ENCODE measurements at regions not wholly inside any gene's neighbourhood (a gene's known extent, or its start where the extent isn't known, plus 50 kb on each side); places are given as distances from the start of the nearest gene placed in this dataset.

DNA sequence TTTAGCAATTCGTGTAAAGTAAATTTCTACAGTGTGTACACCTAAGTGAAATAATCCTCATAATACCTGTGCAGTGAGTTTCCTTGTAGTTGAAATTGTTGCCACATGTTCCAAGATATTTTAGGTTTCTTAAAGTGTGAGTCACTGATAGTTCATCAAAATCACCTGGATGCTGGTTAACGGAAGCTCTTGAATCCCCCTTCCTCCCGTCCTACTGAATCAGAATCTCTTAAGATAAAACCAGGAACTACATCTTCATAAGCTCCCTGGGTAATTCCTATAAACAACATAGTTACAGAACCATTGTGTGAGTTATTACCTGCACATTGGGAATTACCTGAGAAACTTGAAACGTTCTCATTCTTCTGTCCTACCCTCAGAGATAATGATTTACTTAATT, 197.4 kb upstream of the HS3ST1 start:
- Histone ChIP-seq H3K4me1 (ENCODE audit: insufficient read depth, low read length) (no peaks in the 10 kb centered on the region), H3K27me3 (ENCODE audit: insufficient read depth, low read length) (no peaks in the 10 kb centered on the region), H3K9me3 (ENCODE audit: low read length) (no peaks in the 10 kb centered on the region), H2AFZ (ENCODE audit: low read depth, low read length) (no peak overlapping the region), H3K4me3 (ENCODE audit: low read length) (no peak overlapping the region), H3K36me3 (ENCODE audit: insufficient read depth, low read length) (no peaks in the 10 kb centered on the region)

DNA sequence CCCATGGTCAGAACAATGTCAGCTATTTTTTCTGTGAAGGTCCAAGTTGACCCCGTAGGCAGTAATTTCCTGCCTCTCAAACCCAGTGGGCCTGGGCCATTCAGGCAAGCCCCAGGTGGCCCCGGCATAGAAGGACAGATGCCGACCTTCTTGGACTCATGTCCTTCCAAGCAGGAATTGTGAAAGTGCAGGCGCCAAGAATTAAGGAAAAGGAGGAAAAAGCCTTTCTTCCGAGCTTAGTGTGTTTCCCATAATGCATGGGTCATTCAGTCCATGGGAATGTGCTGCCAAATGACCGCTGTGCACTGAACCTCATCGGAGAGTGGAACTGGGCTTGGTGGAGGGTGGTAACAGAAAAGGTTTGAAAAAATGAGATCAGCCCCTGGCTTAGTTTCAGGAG, 196.5 kb upstream of the HS3ST1 start:
- H3K27me3 ChIP-seq (ENCODE audit: insufficient read depth, low read length), result peaks cover 2% of the 10 kb centered on the region
- no peak overlapping the region for H2AFZ ChIP-seq (ENCODE audit: low read depth, low read length)
- no peak overlapping the region for H3K4me3 ChIP-seq (ENCODE audit: low read length)
- no peaks in the 10 kb centered on the region for H3K36me3 ChIP-seq (ENCODE audit: insufficient read depth, low read length)
- H3K9me3 ChIP-seq (ENCODE audit: low read length), result no peaks in the 10 kb centered on the region
- H3K4me1 ChIP-seq (ENCODE audit: insufficient read depth, low read length), result no peaks in the 10 kb centered on the region

DNA sequence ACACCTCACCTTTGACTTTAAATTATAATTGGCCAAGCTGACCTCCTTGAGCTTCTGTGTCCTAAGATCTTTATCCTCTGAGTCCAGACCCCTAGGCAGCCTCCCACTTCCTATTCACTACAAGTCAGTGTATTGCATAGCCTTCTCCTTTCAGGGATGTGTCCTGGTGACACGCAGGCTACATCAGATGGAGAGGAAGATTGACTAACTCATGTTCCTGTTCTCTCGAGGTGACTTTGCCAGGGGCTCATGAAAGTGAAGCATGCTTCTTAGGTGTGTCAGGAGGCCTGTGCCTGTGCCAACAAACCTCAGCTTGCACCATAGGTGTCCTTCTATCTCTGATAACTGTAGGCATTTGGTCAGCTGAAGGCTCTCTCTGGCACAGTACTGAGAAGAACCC, 195.7 kb upstream of the HS3ST1 start:
- H3K4me1 ChIP-seq (ENCODE audit: insufficient read depth, low read length), result no peaks in the 10 kb centered on the region
- no peak overlapping the region for H3K4me3 ChIP-seq (ENCODE audit: low read length)
- H3K36me3 ChIP-seq (ENCODE audit: insufficient read depth, low read length), result no peaks in the 10 kb centered on the region
- no peak overlapping the region for H2AFZ ChIP-seq (ENCODE audit: low read depth, low read length)
- peaks cover 2% of the 10 kb centered on the region for H3K27me3 ChIP-seq (ENCODE audit: insufficient read depth, low read length)
- H3K9me3 ChIP-seq (ENCODE audit: low read length), result no peaks in the 10 kb centered on the region

DNA sequence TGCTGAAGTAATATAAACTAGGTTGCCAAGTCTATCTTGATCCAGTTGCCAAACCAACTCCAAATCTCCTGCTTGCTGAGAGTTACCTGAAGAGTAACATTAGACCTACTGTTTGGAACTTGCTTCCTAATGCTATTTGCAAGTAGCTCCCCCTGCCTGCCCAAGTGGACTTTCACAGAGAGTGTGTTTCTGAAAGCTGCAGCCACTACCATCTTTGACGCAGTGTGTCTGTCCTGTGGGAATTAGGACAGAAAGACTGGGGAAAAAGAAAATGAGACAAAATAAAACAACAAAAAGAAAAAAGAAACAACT, 195.0 kb upstream of the HS3ST1 start:
- no peaks in the 10 kb centered on the region for H3K36me3 ChIP-seq (ENCODE audit: insufficient read depth, low read length)
- H3K9me3 ChIP-seq (ENCODE audit: low read length), result no peaks in the 10 kb centered on the region
- peaks cover 2% of the 10 kb centered on the region for H3K27me3 ChIP-seq (ENCODE audit: insufficient read depth, low read length)
- no peaks in the 10 kb centered on the region for H3K4me1 ChIP-seq (ENCODE audit: insufficient read depth, low read length)
- H3K4me3 ChIP-seq (ENCODE audit: low read length), result no peak overlapping the region
- no peak overlapping the region for H2AFZ ChIP-seq (ENCODE audit: low read depth, low read length)

DNA sequence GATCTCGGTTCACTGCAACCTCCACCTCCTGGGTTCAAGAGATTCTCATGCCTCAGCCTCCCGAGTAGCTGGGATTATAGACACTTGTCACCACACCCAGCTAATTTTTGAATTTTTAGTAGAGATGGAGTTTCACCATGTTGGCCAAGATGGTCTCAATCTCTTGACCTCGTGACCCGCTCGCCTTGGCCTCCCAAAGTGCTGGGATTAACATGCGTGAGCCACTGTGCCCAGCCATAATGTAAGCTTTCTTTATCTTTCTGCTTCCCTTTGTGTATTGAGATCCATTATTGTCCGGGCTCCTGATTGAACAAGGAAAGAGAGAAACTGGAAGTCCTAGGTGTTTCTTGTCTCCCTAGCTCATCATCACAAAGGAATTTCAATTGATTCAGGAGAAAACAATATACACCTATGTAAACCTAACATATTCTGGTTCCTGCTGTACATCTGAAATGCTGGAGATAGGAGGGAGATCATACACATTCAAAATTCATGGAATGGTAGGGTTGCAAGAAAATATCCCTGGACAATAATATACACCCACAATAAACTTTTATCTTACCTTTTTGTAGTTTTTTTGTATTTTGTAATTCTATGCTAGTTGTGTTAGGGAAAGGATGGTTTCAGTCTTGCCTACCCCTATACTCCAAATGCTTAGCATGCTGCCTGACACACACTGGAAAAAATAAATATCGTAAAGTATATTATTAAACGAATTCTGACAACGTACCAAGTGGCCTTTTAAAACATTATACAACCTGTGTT, 194.4 kb upstream of the HS3ST1 start:
- peaks cover 2% of the 10 kb centered on the region for H3K27me3 ChIP-seq (ENCODE audit: insufficient read depth, low read length)
- no peaks in the 10 kb centered on the region for H3K9me3 ChIP-seq (ENCODE audit: low read length)
- no peaks in the 10 kb centered on the region for H3K4me1 ChIP-seq (ENCODE audit: insufficient read depth, low read length)
- no peak overlapping the region for H3K4me3 ChIP-seq (ENCODE audit: low read length)
- H3K36me3 ChIP-seq (ENCODE audit: insufficient read depth, low read length), result no peaks in the 10 kb centered on the region
- H2AFZ ChIP-seq (ENCODE audit: low read depth, low read length), result no peak overlapping the region

DNA sequence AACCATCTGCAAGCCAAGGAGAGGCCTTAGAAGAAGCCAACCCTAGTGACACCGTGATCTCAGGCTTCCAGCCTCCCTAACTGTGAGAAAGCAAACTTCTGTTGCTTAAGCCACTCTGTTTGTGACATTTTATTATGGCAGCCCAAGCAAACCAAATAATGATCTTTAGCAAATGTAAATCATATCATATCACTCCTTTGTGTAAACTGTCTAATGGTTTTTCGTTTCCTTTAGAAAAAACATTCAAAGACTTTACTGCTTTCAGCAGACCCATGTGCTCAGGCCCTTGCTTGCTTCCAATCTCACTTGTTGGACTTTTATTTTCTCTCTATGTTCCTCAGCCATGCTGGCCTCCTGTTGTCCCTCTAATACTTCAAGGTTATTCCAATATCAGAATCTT, 192.2 kb upstream of the HS3ST1 start:
- Histone ChIP-seq H2AFZ (ENCODE audit: low read depth, low read length) (no peak overlapping the region), H3K9me3 (ENCODE audit: low read length) (no peaks in the 10 kb centered on the region), H3K4me3 (ENCODE audit: low read length) (no peak overlapping the region), H3K4me1 (ENCODE audit: insufficient read depth, low read length) (no peaks in the 10 kb centered on the region), H3K27me3 (ENCODE audit: insufficient read depth, low read length) (peaks cover 2% of the 10 kb centered on the region), H3K36me3 (ENCODE audit: insufficient read depth, low read length) (no peaks in the 10 kb centered on the region)

DNA sequence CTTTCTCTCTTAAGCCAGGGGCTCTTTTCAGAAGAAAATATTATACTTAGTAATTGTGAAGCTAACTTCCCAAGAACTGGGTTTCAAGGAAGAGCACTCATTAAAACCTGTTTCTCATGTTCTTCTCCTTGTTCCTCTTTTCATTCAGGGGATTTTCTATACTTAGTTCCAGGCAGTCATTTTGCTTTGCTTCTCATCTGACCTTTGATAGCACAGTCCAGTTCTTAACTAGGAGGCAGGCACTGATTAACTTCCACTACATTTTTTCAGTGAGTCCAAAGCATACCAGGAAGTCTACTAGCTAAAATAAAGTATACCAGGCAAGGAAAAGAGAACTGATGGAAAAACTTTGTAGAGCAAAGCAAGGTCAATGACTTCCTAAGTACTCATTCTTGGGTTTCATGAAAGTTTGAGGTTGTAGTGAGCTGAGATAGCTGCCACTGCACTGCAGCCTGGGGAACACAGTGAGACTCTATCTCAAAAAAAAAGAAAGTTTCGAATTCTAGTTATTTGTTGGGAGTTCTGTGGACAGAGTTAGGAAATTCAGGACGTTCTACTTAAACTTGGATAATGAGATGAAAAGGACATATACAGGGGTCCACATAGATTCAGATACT, 190.1 kb upstream of the HS3ST1 start:
- no peaks in the 10 kb centered on the region for H3K9me3 ChIP-seq (ENCODE audit: low read length)
- H3K4me3 ChIP-seq (ENCODE audit: low read length), result no peak overlapping the region
- H3K4me1 ChIP-seq (ENCODE audit: insufficient read depth, low read length), result no peaks in the 10 kb centered on the region
- no peak overlapping the region for H2AFZ ChIP-seq (ENCODE audit: low read depth, low read length)
- H3K36me3 ChIP-seq (ENCODE audit: insufficient read depth, low read length), result no peaks in the 10 kb centered on the region
- peaks cover 2% of the 10 kb centered on the region for H3K27me3 ChIP-seq (ENCODE audit: insufficient read depth, low read length)

DNA sequence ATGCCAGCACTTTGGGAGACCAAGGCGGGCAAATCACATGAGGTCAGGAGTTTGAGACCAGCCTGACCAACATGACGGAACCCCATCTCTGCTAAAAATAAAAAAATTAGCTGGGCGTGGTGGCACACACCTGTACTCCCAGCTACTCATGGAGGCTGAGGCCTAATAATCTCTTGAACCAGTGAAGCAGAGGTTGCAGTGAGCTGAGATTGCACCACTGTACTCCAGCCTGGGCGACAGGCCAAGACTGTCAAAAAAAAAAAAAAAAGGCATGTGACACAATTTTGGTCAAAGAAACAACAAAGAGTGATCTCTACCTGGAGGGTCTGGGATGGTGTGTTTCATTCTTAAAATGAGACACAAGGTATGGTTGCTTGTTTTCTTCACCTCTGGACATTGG, 188.2 kb upstream of the HS3ST1 start:
- no peaks in the 10 kb centered on the region for H3K4me1 ChIP-seq (ENCODE audit: insufficient read depth, low read length)
- H3K36me3 ChIP-seq (ENCODE audit: insufficient read depth, low read length), result no peaks in the 10 kb centered on the region
- H3K27me3 ChIP-seq (ENCODE audit: insufficient read depth, low read length), result peaks cover 2% of the 10 kb centered on the region
- no peak overlapping the region for H3K4me3 ChIP-seq (ENCODE audit: low read length)
- H3K9me3 ChIP-seq (ENCODE audit: low read length), result no peaks in the 10 kb centered on the region
- H2AFZ ChIP-seq (ENCODE audit: low read depth, low read length), result no peak overlapping the region

DNA sequence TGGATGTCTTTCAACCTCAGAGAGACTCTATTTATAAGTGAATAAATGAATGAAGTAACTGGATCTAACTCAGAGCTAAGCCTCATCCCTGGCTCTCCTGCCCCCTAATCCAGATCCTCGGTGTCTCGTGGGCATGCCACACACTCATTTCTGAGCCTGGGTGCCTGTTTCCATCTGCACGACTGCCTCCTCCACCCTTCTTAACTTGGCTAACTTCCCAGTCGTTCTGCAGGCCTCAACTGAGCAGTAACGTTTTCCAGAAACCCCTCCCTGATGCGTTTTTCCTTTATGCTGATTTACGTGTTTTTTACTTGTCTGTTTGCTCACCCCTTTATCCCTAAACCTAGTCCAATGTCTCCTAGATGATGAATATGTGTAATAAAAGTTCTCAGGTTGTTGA, 186.9 kb upstream of the HS3ST1 start:
- no peaks in the 10 kb centered on the region for H3K4me1 ChIP-seq (ENCODE audit: insufficient read depth, low read length)

DNA sequence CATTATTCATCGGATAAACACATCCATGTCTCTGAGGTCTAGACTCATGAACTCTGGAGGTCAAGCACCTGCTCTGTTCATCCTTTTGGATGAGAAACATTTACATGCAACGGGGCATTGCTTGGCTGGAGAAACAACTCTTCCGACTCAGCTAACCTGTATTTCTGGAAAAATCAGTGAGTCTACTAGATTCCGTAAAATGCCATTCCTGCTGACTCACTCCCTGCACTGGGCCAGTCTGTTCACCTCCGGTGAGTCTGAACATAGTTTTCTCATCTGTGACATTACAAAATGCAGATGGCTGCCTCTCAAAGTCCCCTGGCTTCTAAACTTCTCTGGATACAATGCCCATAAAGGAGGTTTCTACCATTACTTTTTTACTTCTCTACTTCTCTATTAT, 185.7 kb upstream of the HS3ST1 start:
- H3K27me3 ChIP-seq (ENCODE audit: insufficient read depth, low read length), result no peaks in the 10 kb centered on the region
- no peak overlapping the region for H3K4me3 ChIP-seq (ENCODE audit: low read length)
- H2AFZ ChIP-seq (ENCODE audit: low read depth, low read length), result no peak overlapping the region
- H3K9me3 ChIP-seq (ENCODE audit: low read length), result no peaks in the 10 kb centered on the region
- no peaks in the 10 kb centered on the region for H3K4me1 ChIP-seq (ENCODE audit: insufficient read depth, low read length)
- no peaks in the 10 kb centered on the region for H3K36me3 ChIP-seq (ENCODE audit: insufficient read depth, low read length)

More for the DNA sequence above, 186.9 kb upstream of the HS3ST1 start:
- no peak overlapping the region for H2AFZ ChIP-seq (ENCODE audit: low read depth, low read length)
- no peak overlapping the region for H3K4me3 ChIP-seq (ENCODE audit: low read length)
- H3K9me3 ChIP-seq (ENCODE audit: low read length), result no peaks in the 10 kb centered on the region
- no peaks in the 10 kb centered on the region for H3K27me3 ChIP-seq (ENCODE audit: insufficient read depth, low read length)
- no peaks in the 10 kb centered on the region for H3K36me3 ChIP-seq (ENCODE audit: insufficient read depth, low read length)

DNA sequence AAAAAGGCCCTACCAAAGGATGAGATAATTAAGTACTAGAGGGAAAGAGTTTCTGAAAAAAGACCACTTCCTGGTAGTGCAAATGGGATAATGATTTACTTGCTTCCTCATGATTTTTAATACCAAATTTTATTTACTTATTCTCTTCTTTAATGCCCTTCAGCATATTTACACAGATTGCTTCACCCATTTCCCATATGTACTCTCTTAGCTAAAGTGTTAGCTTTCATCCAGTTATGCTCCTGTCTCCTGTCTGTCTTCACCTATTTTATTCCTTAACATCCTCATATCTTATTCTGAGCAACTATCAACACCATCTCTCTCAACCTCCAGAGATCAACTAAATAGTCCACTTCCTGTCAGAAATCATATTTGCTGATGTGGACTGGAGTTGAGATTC, 183.2 kb upstream of the HS3ST1 start:
- Histone ChIP-seq H3K9me3 (ENCODE audit: low read length) (no peaks in the 10 kb centered on the region), H3K4me3 (ENCODE audit: low read length) (no peak overlapping the region), H3K36me3 (ENCODE audit: insufficient read depth, low read length) (no peaks in the 10 kb centered on the region), H3K27me3 (ENCODE audit: insufficient read depth, low read length) (no peaks in the 10 kb centered on the region), H3K4me1 (ENCODE audit: insufficient read depth, low read length) (no peaks in the 10 kb centered on the region), H2AFZ (ENCODE audit: low read depth, low read length) (no peak overlapping the region)

DNA sequence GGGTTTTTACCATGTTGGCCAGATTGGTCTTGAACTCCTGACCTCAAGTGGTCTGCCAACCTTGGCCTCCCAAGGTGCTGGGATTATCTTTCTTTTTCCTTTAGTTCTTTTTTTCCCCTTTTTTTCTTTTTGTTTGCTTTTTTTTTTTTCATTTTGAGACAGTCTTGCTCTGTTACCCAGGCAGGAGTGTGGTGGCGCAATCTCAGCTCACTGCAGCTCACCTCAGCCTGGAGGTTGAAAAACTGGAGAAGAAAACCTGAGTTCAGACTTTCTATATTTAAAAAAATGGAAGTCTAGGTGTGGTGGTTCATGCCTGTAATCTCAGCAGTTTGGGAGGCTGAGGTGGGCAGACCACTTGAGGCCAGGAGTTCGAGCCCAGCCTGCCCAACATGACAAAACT, 181.1 kb upstream of the HS3ST1 start:
- H3K4me3 ChIP-seq (ENCODE audit: low read length), result no peak overlapping the region

DNA sequence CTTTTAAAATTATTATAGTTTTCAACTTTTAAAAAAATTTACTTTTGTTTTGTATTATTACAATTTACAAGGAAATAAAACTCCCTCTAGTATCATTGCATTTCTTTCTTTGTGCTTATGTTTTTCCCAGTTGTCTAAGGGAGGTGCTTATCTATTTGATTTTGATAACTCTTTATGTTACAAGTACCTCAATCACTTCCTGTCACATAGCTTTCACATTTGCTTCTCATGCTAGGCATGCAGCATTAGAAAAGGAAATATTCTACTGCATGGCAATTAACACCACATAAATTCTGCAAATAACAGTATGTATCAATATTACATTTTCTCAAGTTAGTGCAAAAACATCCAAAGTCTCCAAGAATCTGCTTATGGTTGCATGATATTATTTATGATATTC, 180.3 kb upstream of the HS3ST1 start:
- Histone ChIP-seq H3K9me3 (ENCODE audit: low read length) (no peaks in the 10 kb centered on the region), H3K27me3 (ENCODE audit: insufficient read depth, low read length) (no peaks in the 10 kb centered on the region), H3K36me3 (ENCODE audit: insufficient read depth, low read length) (no peaks in the 10 kb centered on the region), H3K4me1 (ENCODE audit: insufficient read depth, low read length) (peaks cover 8% of the 10 kb centered on the region), H2AFZ (ENCODE audit: low read depth, low read length) (no peak overlapping the region), H3K4me3 (ENCODE audit: low read length) (no peak overlapping the region)

More for the DNA sequence above, 181.1 kb upstream of the HS3ST1 start:
- Histone ChIP-seq H2AFZ (ENCODE audit: low read depth, low read length) (no peak overlapping the region), H3K27me3 (ENCODE audit: insufficient read depth, low read length) (no peaks in the 10 kb centered on the region), H3K9me3 (ENCODE audit: low read length) (no peaks in the 10 kb centered on the region), H3K36me3 (ENCODE audit: insufficient read depth, low read length) (no peaks in the 10 kb centered on the region), H3K4me1 (ENCODE audit: insufficient read depth, low read length) (peaks cover 5% of the 10 kb centered on the region)

DNA sequence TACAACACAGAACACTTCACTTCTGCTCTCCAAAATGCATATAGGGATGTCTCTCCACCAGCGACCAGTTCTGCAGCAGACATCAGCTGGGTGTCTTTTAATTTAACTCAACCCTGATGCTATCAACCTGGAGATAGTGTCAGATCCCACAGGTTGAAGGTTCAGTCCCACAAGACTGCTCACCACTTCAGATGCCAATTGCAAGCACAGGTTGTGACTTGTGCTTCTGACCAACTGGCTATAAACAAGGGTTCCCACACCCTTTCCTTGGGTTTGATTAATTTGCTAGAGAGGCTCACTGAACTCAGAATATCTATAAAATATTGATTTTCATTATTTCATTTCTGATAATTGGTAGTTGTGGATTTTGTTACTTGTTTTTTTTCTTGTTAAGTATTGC, 177.4 kb upstream of the HS3ST1 start:
- Histone ChIP-seq H3K9me3 (ENCODE audit: low read length) (no peaks in the 10 kb centered on the region), H3K27me3 (ENCODE audit: insufficient read depth, low read length) (no peaks in the 10 kb centered on the region)

More for the DNA sequence above, 177.4 kb upstream of the HS3ST1 start:
- no peak overlapping the region for H2AFZ ChIP-seq (ENCODE audit: low read depth, low read length)
- H3K4me3 ChIP-seq (ENCODE audit: low read length), result no peak overlapping the region
- peaks cover 9% of the 10 kb centered on the region for H3K4me1 ChIP-seq (ENCODE audit: insufficient read depth, low read length)
- H3K36me3 ChIP-seq (ENCODE audit: insufficient read depth, low read length), result no peaks in the 10 kb centered on the region

All from neuron (in vitro differentiated cells).